Muscle of arm (tissue), 1 donor: ENCODE measurements at regions not wholly inside any gene's neighbourhood (a gene's known extent, or its start where the extent isn't known, plus 50 kb on each side); places are given as distances from the start of the nearest gene placed in this dataset.

Experiments used
- DNase-seq: peaks from one replicate; pipeline ENCODE4 v3.0.0-alpha.2; 2013

DNA sequence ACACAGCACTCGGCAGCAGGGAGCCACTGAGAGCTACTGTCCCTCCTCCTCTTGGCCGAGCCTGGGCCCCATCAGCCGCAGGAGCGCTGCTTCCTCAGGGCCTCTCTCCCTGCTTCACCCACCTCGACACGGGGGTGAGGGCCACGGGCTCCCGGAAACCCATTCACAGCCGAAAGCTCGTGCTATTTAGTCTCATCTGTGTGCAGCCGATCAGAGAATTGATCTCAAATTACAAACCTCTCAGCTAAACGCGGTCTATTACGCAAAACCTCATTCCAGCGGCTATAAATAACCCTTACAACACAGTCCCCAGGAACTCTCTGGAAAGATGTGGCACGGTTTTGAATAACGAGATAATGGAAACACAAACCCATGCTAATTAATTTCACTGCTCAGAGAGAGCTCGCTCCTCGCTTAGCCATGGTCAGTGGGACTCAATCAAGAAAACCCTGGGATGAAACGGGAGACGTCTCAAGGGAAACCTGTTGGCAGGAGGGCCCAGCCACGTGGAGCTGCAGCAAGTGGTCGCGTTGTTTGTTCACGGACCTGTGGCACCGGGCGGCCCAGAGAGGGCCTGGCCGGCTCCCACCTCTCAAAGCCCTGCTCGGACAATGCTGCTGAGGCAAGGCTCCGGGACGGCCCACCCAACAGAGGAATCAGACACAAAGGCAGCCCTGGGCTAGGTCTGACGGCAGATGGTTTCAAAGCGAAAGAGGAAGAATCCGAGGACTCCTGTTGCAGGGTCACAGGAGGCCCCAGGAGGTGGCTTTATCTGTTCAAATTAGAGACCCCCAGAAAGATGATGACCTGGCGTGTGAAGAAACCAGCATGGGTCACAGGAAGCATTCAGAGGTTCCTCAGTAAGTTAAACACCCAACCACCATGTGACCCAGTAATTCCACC lies 210.5 kb downstream of the CTTN start:
- peak; percentile 53 for DNase-seq

DNA sequence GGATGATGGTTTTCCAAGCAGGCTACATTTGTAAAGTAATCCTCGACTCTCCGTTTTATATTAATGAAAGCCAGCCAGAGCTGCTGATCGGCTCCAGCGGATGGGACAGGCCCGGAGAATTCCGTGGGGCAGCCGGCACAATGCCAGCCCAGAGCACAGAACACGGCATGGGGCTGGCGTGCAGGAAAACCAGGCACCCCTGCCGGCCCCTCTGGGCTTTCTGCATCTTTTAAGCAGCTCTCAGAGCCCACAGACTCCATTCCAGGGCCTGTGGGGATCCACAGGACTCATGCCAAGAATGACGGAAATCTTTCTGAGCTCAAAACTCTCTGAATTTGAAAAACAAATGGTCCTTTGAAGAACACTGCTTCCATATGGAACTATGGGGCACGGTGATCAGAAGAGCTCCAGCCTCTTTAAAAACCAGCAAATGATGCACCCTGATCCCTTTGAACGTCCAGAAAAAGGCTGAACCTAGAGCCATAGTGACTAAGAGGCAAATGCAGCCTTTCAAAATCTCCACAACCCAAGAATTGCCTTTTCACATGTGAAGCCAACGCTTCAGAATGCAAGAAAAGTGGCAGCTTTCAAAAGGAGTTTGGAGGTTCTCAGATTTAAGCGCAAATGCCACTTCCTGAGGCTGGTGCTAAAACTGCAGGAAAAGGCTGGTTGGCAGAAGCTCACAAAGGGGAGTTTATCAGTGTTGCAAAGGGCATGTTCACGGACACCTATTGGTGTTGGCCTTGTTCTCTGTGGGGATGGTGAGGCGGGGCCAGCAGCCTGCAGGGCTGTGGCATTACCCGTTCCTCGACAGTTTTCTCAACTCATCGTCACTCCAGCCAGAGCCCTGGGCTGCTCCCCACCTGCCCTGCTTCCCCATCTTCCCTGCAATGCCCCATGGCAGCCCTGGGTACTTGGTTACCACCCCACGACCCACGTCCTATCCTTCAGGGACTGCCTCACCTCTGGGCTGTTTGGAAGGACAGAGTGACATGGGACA lies 212.5 kb downstream of the CTTN start:
- DNase-seq: peak; percentile 79

DNA sequence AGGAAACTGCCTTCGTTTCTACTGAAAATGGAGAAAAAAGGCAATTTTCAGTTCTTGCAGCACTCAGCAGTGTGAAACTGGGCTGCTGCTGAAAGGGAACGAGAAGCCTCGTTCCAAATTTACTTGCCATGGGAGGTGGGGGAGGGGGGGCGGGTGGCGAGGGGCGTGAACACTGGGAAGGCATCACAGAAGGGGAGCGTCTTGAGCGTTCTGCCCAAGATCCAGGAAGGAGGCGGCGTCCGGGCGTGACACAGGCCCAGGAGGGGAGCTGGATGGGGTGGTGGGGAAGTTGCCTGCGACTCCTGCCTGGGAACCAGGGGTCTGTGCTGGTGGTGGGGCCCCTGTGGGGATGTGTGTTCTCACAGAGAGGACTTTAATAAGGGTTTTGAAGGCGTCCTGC lies 213.5 kb downstream of the CTTN start:
- no peak for DNase-seq

DNA sequence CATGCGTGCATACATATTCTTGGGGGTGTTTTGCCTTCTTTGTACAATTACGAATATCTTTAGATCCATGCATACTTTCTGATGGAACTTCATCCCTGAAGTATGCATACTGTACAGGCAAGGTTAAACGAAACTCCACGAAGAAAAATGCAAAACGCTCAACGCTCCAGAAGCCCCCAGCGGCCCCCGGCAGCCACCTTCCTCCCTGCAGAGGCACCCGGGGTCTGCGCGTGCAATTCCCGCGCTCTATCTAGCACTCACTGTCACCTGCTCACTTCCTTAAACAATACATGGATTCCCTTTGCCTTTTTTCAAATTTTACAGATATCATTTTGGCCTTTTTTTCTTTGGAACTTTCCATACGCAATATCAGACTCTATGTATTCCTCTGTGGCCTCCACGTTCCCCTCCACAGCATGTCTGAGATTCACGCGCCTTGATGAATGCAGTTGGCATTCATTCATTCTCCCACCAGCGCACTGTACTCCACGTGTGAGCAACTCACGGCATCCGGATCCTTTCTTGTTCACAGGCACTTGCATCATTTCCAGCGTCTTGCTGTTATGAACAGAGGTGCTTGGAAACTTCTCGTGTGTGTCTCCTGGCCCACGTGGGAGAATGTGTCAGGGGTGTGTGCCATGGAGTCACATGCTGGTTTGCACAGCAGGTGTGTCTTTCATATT lies 214.3 kb downstream of the CTTN start:
- DNase-seq: no peak

DNA sequence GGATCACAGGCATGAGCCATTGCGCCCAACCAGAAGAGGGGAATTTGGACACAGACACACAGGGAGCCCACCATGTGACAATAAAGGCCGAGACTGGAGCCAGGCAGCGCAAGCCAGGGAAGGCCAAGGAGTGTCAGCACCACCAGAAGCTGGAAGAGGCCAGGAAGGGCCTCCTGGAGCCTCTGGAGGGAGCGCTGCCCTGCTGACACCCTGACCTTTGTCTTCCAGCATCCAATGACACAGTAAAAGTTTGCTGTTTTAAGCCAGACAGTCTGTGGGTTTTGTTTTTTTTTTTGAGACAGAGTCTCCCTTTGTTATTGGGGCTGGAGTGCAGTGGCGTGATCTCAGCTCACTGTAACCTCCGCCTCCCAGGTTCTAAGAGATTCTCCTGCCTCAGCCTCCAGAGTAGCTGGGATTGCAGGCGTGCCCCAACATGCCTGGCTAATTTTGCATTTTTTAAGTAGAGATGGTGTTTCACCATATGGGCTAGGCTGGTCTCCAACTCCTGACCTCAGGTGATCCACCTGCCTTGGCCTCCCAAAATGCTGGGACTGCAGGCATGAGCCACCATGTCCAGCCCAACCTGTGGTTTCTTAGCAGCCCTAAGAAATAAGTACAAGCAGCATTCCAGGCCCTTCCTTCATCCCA lies 215.8 kb downstream of the CTTN start:
- no peak for DNase-seq

DNA sequence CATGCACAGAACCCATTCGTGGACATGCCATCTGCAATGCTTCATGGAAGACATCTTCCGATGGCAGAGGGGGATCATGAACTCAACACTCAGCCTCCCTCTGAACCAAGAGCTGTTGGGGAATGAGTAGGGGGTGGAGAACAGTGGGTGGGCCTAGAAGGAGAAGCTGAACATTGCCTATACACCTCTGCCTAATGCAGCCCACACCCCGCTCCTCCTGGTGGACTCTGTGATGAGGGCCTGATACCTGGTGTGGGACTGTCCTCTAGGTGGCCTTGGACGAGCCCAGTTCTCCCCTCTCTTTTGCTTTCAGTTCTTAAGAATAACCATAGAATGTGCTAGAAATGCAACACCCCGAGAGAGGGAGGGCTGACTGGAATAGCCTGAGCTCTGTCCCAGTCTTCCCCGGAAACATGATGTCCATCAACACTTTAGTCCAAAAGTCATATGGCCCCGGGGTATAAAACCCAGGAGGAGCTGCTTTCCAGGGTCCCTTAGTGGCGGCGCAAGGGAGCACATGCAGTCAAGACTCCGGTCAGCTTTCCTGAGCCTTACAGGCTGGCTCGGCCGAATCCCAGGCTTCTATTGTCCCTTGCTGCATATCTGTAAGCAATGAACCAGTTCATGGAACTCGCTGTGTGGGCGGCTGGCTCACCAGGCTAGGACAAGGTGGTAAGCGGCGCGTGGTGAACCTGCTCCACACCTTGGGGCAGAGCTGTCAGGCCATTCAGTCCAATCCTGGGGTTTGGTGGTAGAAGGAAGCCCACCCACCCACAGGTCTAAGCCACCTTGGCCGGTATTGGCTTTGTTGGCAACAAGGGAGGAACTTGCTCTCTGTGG lies 216.9 kb downstream of the CTTN start:
- DNase-seq: no peak

DNA sequence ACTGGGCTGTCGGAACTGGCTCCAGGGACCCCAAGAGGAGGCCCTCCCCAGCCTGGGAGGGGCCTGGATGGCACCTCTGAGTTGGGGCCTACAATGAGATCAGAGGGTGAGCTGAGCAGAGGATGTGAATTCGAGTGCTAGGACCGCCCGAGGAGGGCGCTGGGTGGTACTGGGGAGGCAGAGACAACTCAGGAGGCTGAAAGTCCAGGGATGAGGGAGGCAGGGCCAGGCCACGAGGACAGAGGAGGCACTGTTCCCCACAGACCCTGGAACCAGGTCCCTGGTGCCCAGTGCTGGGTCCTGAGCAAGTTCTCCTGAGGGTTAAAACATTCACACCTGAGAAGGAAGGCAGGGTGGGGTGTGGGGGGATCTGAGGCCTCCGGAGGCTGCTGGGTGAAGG lies 218.0 kb downstream of the CTTN start:
- no peak for DNase-seq

DNA sequence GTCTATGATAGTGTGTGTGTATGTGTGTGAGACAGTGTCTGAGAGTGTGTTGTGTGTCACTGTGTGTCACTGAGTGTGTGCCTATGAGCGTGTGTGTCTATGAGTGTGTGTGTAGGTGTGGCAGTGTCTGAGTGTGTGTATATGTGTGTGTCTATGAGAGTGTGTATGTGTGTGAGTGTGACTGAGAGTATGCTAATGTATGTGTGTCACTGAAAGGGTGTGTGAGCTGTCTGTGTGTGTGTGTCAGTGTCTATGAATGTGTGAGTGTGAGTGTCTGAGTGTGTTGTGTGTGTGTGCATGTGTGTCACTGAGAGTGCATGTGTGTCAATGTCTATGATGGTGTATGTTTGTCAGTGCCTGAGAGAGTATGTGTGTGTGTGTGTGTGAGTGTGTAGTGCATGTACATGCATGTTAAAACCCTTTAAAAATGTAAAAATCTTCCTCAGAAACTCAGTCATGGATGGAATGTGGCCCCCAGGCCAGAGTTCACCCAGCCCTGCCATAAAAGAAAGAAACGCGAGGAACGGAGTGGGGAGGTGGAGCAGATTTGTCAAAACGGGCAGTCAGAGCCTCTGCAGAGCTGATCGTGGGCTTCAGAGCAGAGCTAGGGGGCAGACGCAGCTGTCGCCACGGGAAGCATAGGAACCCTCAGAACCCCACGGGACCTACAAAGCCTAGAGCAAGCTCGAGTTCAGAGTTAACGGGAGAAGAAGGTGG lies 218.8 kb downstream of the CTTN start:
- DNase-seq: no peak

DNA sequence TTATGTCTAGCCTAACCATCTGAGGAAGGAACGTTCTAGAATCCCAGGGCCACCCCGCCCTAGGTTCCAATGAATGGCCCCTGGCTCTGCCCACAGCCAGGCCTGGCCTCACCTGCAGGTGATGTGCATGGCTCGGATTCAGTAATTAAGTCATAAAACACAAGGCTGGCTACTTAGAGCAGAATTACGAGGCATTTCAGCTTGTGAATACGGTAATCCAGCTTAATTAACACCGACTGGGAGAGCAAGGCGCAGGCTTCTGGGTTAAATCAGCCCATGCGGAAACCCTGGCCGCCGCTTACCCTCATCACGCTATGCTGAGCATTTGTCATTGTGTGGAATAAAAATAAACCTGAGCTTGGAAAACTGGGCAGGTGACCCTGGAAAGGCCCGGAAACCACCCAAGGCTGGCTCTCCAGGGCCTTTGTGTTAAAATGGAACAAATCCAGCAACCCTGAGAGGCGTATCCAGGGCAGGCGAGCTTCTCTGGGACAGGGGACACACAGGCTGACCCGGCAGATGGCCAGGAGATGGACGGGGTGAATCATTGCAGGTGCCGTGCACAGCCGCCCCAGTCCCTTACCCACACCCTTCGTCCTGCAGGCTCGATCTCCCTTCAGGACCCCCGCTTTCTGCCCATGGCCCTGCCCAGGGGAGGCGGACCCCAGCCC lies 220.2 kb downstream of the CTTN start:
- DNase-seq: no peak

DNA sequence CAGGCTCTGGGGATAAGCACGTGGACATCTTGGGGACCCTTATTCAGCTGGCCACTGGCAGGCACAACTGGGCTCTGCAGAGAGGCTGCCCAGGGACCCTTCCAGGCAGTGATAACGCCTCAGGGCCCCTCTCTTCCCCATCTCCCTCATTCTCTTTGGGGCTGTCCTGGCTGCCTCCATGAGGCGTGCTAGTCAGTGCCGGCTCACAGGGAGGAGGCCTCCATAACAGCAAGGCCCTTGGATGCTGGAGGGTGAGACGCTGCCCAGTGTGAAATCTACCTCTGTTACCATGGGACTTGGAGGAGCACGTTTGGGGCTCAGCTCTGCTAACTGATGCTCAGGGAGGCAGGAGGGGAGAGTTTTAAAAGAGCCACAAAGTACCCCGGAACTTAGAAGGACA lies 221.3 kb downstream of the CTTN start:
- no peak for DNase-seq

DNA sequence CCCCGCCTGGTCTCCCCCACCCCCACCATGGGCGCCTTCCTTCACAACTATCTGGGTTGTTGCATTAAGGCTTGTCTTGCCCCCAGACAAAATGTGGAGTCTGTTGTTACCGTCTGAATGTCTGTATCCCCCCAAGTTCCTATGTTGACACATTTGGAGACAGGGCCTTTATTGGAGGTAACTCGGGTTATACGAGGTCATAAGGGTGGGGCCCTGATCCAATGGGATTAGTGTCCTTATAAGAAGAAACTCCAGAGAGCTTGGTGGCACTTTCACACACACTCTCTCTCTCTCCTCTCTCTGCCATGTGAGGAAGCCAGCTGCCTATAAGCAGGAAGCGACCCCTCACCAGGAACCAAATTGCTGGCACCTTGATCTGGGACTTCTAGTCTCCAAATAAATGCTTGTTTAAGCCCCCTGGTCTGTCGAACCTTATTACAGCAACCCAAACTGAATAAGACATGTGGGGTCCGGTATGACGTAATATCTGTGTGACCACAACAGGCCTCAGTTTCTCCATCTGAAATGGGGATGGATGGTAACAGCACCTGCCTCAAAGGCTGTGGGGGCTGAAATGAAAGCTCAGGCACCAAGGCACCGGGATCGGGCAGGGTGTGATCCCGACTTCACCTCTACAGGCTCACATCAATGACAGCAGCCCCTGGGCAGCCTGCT lies 222.3 kb downstream of the CTTN start:
- no peak for DNase-seq

DNA sequence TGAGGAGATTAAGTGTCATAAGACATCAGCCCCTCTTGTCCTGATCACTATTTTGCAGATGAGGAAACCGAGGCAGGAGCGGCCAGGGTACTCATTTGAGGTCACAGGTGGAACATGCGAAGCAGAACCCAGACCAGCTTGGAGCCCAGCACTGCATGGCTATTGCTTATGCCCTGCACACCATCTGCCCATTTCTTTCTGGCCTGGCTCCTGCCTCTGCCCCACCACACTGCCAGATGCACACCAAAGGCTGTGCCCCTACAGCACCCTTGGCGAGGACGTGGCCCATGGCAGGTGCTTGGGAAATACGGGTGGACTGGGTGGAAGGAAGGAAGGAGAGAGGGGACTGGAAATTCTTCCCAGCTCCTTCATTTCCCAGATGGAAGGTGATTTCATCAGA lies 222.9 kb downstream of the CTTN start:
- no peak for DNase-seq

DNA sequence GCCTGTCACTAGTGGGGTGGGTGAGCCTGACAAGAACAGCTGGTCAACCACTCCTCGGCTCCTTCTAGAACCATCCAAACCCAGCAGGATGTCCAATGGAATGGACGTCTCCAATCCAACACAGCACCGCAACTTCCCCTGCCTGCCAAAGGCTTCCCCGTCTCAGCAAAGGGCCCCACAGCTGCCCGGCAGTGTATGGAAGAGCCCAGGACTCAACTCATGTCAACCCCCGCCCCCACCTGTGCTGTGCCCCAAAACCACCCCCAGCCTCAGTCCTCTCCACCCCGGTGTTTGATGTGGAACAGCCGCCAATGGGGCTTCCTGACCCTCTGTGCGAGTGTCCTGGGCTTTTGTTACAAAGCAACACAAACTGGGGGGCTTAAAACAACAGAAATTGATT lies 223.8 kb downstream of the CTTN start:
- no peak for DNase-seq

DNA sequence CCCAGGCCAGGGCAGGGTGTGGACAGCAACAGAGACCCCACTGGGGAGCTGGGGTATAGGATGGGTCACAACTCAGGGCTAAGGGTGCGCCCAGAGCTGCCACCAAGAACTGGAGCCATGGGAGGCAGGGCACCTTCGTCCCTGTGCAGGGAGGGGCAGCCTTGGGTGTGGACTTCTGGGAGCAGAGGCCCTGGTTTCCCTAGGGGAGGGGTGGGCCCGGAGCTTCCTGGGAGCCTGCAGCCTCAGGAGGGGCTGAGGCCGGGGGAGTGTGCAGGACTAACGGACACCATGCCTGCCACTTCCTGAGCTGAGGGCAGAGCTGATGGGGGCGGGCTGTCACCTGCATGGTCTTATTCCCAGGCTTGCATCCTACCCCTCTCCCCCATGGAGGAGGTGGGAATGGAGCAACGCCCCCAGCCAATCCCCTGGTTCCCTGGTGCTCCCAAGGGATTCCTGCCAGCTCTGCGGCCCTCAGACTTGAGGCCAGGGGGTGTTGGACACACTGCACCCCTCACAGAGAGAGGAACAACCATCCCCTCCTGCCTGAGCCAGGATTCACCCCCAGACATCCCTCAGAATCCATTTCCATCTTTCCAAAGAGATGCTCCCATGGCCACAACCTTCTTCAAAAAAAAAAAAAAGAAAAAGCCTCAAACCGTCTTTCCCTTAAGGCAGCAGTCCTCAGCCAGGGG lies 225.7 kb downstream of the CTTN start:
- DNase-seq: no peak

DNA sequence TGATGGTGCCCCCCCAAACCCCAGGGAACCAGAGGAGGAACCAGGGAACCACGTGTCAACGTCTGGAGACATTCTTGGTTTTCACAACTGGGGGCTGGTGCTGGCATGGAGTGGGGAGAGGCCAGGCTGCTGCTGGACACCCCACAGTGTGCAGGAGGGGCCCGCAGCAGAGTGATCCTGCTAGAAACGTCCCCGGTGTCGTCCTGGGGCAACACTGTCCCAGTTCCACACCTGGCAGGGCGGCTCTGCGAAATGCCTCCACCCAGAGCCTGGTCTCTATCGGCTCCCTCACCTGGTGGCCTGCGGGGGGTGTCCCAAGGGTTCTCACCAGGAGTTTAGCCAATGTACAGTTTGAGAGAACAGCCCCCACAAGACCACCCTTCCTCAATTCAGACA lies 226.3 kb downstream of the CTTN start:
- no peak for DNase-seq

DNA sequence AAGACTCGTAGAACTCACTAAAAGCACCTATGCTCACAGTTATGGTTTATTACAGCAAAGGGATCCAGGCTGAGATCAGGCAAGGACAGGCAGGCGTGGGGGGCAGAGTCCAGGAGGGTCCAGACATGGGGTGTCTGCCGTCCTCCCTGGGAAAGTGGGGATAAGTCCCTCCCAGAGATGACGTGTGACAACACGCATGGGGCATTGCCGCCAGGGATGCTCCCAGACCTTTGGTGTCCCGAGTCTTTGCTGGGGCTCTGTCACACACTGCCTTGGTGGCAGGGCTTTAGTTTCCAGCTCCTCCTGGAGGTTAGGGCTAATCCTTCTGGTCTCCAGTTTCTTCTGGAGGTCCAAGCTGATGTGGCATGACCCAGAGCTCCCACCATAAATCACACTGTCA lies 226.7 kb downstream of the CTTN start:
- DNase-seq: no peak

DNA sequence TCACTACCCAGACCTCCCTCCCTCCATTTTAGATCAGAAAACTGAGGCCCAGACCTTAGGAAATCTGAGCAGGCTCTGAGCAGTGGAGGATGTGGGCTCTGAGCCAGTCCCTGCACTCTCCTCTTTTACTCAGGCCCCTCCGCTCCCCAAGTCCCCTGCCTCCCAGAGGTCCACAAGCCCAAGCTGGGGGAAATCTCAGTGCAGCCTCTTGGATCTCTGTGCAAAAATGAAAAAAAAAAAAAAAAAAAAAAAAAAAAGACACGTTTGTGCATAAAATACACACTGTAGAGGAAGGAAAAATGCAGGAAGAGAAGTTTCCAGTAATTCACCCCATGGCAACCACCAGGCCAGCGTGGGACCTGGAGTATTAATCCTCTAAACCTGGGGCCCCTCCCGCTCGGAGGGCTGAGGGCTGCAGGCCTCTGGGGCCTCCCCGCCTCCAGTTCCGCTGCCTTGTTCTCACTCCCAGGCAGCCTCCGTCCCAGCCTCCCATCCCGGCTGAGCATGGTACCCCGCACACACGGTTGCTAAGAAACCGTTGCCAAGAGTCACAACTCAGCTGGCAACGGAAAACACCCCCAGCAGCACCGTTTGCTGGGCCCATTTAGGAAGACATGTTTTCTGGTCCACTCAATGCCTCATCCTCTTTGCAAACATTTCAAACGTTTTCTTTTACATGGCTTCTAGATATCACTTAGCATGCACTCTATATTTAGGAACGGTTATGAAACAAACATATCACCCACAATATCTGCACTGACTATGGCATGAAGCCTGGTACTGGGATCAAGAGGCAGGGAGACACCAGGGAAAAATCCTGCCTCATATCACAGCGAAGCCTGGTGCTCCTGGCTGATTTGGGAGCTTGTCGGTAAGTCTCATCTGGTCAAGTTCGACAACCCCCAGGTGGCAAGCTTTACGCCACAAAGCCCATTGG lies 227.5 kb downstream of the CTTN start:
- no peak for DNase-seq
